DOHH2 (cell line): ENCODE measurements at regions not wholly inside any gene's neighbourhood (a gene's known extent, or its start where the extent isn't known, plus 50 kb on each side); places are given as distances from the start of the nearest gene placed in this dataset.
A peak's percentile ranks its signal among the peaks of the same experiment; 100 is the strongest.

Experiments
- H3F3A ChIP-seq: fragments of 200-600 bp; sonication (generic), shearing (Covaris generic); 2 replicates; pipeline ENCODE4 v1.6.0; 2016; ENCODE audit warnings: antibody characterized with exemption, mild to moderate bottlenecking; ENCODE audit not compliant: control insufficient read depth, insufficient read depth
- H3K27ac ChIP-seq: fragments of 200-600 bp; sonication (generic); 2 replicates; pipeline ENCODE4 v1.5.1; 2014; ENCODE audit warnings: low read depth, mild to moderate bottlenecking, low read length, moderate library complexity
- H3K27me3 ChIP-seq: fragments of 200-600 bp; sonication (generic); 2 replicates; pipeline ENCODE4 v1.6.1; 2014; ENCODE audit warnings: mild to moderate bottlenecking, low read length, mixed read lengths; ENCODE audit not compliant: control insufficient read depth
- H3K36me3 ChIP-seq: fragments of 200-600 bp; sonication (generic); 2 replicates; pipeline ENCODE4 v1.6.1; 2014; ENCODE audit warnings: mild to moderate bottlenecking, low read length, moderate library complexity, mixed read lengths; ENCODE audit not compliant: control insufficient read depth
- H3K4me1 ChIP-seq: fragments of 200-600 bp; sonication (generic); 2 replicates; pipeline ENCODE4 v1.6.1; 2014; ENCODE audit warnings: mild to moderate bottlenecking, low read length, mixed read lengths; ENCODE audit not compliant: control insufficient read depth
- H3K4me2 ChIP-seq: fragments of 200-600 bp; sonication (generic); 2 replicates; pipeline ENCODE4 v1.6.0; 2014; ENCODE audit warnings: mild to moderate bottlenecking, low read length, moderate library complexity
- H3K4me3 ChIP-seq: fragments of 200-600 bp; sonication (generic); 2 replicates; pipeline ENCODE4 v1.5.1; 2014; ENCODE audit warnings: mild to moderate bottlenecking, low read length, mixed read lengths
- H3K79me2 ChIP-seq: fragments of 200-600 bp; sonication (generic); 2 replicates; pipeline ENCODE4 v1.6.1; 2014; ENCODE audit warnings: mild to moderate bottlenecking, low read length, mixed read lengths; ENCODE audit not compliant: control insufficient read depth
- H3K9me2 ChIP-seq: fragments of 200-600 bp; sonication (generic); replicated peaks from 2 replicates; pipeline ENCODE4 v1.6.1; 2014; ENCODE audit warnings: mild to moderate bottlenecking, low read length, mixed read lengths; ENCODE audit not compliant: control insufficient read depth
- H3K9me3 ChIP-seq: fragments of 200-600 bp; sonication (generic); 2 replicates; pipeline ENCODE4 v1.6.1; 2014; ENCODE audit warnings: antibody characterized with exemption, low read length, mixed read lengths; ENCODE audit not compliant: control insufficient read depth, insufficient read depth
- H4K20me1 ChIP-seq: fragments of 200-600 bp; sonication (generic); 2 replicates; pipeline ENCODE4 v1.6.0; 2014; ENCODE audit warnings: low read depth, mild to moderate bottlenecking, antibody characterized with exemption, low read length, moderate library complexity; ENCODE audit not compliant: control insufficient read depth, insufficient read depth
- EZH2phosphoT487 ChIP-seq: fragments of 200-600 bp; sonication (generic); IDR thresholded peaks from 2 replicates; pipeline ENCODE4 v1.6.1; 2017; ENCODE audit warnings: borderline replicate concordance, mild to moderate bottlenecking, antibody characterized with exemption, low read length, moderate library complexity, mixed read lengths
- TF ChIP-seq, protein P1 (sequence below): fragments of 200-600 bp; sonication (generic); IDR thresholded peaks from one replicate; pipeline ENCODE4 v1.5.1; 2014; ENCODE audit warnings: antibody characterized with exemption, mild to moderate bottlenecking, low read depth, low read length; ENCODE audit not compliant: poor library complexity, severe bottlenecking

DNA sequence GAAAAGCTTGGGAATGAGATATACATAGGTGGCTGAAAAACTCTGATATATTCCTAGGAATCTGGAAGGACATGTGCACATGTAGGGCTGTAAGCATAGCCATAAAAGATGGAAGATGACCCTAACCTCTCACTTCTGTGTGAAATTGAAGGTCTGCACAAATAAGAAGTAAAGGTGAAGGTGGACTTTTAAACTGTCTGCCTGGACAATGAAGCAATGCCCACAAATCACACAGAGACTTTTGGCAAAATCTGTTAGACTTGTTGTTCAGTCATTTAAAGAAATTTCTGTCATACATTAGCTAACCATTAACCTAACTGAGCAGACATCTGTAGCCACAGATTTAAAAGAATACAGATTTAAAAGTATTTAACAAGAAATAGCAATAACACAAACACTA is 65.3 kb upstream of the CCDC178 start:
- Histone ChIP-seq H3K4me2 (no peak overlapping the region), H3K27ac (no peak overlapping the region), H3K9me2 (no peaks in the 10 kb centered on the region; the same call in 1 of the 2 replicates), H3K4me1 (no peaks in the 10 kb centered on the region), H4K20me1 (no peaks in the 10 kb centered on the region), H3K27me3 (no peaks in the 10 kb centered on the region), H3K79me2 (no peaks in the 10 kb centered on the region), H3K36me3 (no peaks in the 10 kb centered on the region), H3K4me3 (no peak overlapping the region), H3K9me3 (peaks cover under 1% of the 10 kb centered on the region; the same call in 1 of the 2 replicates), H3F3A (no peaks in the 10 kb centered on the region)
- TF ChIP-seq EZH2phosphoT487, result no peak
- TF ChIP-seq, protein P1, sequence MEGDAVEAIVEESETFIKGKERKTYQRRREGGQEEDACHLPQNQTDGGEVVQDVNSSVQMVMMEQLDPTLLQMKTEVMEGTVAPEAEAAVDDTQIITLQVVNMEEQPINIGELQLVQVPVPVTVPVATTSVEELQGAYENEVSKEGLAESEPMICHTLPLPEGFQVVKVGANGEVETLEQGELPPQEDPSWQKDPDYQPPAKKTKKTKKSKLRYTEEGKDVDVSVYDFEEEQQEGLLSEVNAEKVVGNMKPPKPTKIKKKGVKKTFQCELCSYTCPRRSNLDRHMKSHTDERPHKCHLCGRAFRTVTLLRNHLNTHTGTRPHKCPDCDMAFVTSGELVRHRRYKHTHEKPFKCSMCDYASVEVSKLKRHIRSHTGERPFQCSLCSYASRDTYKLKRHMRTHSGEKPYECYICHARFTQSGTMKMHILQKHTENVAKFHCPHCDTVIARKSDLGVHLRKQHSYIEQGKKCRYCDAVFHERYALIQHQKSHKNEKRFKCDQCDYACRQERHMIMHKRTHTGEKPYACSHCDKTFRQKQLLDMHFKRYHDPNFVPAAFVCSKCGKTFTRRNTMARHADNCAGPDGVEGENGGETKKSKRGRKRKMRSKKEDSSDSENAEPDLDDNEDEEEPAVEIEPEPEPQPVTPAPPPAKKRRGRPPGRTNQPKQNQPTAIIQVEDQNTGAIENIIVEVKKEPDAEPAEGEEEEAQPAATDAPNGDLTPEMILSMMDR, result no peak

GRCh38 chr18:33505297-33505696 is 64.8 kb upstream of the CCDC178 start:
- no peaks in the 10 kb centered on the region for H4K20me1 ChIP-seq
- no peak overlapping the region for H3K4me3 ChIP-seq
- H3F3A ChIP-seq, result no peaks in the 10 kb centered on the region
- H3K9me3 ChIP-seq, result no peaks in the 10 kb centered on the region; the same call in 1 of the 2 replicates
- H3K4me2 ChIP-seq, result no peak overlapping the region
- H3K9me2 ChIP-seq, result no peaks in the 10 kb centered on the region; the same call in 1 of the 2 replicates
- H3K36me3 ChIP-seq, result no peaks in the 10 kb centered on the region
- H3K4me1 ChIP-seq, result no peaks in the 10 kb centered on the region
- H3K27ac ChIP-seq, result no peak overlapping the region
- H3K27me3 ChIP-seq, result no peaks in the 10 kb centered on the region
- TF ChIP-seq, protein P1, result no peak
- TF ChIP-seq EZH2phosphoT487, result no peak
- H3K79me2 ChIP-seq, result no peaks in the 10 kb centered on the region

GRCh38 chr18:33495278-33495677 is 54.8 kb upstream of the CCDC178 start:
- no peak overlapping the region for H3K27ac ChIP-seq
- no peaks in the 10 kb centered on the region for H3K9me2 ChIP-seq
- H3F3A ChIP-seq, result no peaks in the 10 kb centered on the region
- H3K36me3 ChIP-seq, result no peaks in the 10 kb centered on the region
- no peaks in the 10 kb centered on the region for H3K4me1 ChIP-seq
- H3K4me3 ChIP-seq, result no peak overlapping the region
- H3K4me2 ChIP-seq, result no peak overlapping the region
- TF ChIP-seq, protein P1, result peak; percentile 58
- no peak for TF ChIP-seq EZH2phosphoT487
- no peaks in the 10 kb centered on the region for H3K27me3 ChIP-seq
- no peaks in the 10 kb centered on the region for H4K20me1 ChIP-seq
- no peaks in the 10 kb centered on the region for H3K79me2 ChIP-seq
- H3K9me3 ChIP-seq, result no peaks in the 10 kb centered on the region
